Panc1 (cell line): ENCODE measurements at regions not wholly inside any gene's neighbourhood (a gene's known extent, or its start where the extent isn't known, plus 50 kb on each side); places are given as distances from the start of the nearest gene placed in this dataset.

Experiments
- CTCF ChIP-seq: fragments of 450-650 bp; IDR thresholded peaks from 2 replicates; pipeline ENCODE4 v1.5.1; 2017; ENCODE audit warnings: mild to moderate bottlenecking
- POLR2AphosphoS5 ChIP-seq: IDR thresholded peaks from 2 replicates; pipeline ENCODE4 v1.6.1; 2012; ENCODE audit warnings: mild to moderate bottlenecking, low read depth, low read length, moderate library complexity
- SIN3A ChIP-seq: IDR thresholded peaks from 2 replicates; pipeline ENCODE4 v1.6.1; 2012; ENCODE audit warnings: low read depth, mild to moderate bottlenecking, low read length, moderate library complexity, borderline replicate concordance; ENCODE audit not compliant: insufficient read depth

- TF ChIP-seq CTCF (no peak), POLR2AphosphoS5 (no peak), SIN3A (no peak)
Measured at GRCh38 chr2:187169864-187170263, 278.2 kb downstream of the CALCRL start.
